ENCODE measurements at regions not wholly inside any gene's neighbourhood (a gene's known extent, or its start where the extent isn't known, plus 50 kb on each side); places are given as distances from the start of the nearest gene placed in this dataset.
"Not testable (repeated sequence)": the region's sequence is repeated elsewhere in the genome, so short reads cannot be mapped to it uniquely, and the experiment has no call there.

- no peak for DNase-seq (ENCODE audit: low spot score)
- intact Hi-C loops (cut with DNase I) = no loop called here
These were observed 1028.5 kb downstream of the NR2F1-AS1 start for GRCh38 chr5:92552206-92553160.

DNA sequence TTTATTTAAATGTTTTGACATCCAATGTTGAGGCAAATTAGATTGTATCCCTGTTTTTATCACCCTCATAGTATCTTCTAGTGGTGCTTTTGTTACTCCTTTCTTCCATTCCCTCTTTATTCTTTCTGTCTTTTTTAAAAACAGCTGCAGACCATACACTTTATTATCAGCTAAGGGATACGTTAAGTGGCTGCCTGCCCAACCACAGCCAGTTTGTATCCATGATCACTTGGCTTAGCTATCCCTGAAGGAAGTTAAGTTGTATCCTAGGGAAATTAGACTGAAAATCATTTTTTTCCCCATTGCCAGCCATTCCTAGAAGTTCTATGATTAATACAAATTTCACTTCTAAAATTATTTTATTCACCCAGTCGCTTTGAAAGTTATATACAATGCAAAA is 1032.7 kb downstream of the NR2F1-AS1 start:
- DNase-seq (ENCODE audit: low spot score) = no peak

DNA sequence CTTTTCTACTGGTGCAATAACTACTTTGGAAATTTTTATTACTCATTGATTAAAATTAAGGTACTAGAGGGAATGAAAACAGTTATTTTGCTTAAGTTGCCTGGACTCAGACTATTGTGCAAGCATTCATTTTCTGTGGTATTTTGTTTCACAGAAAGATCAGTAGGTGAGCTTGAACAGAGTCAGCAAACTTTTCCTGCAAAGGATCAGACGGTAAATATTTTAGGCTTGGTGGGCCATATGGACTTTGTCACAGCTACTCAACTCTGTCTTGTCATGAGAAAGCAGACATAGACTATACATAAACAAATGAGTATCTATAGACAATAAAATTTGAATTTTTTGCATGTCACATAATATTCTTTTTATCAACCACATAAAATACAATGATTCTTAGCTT is 1036.4 kb downstream of the NR2F1-AS1 start:
- no peak for DNase-seq (ENCODE audit: low spot score)
- intact Hi-C loops (cut with DNase I) = no loop called here

More for the DNA sequence above, 1032.7 kb downstream of the NR2F1-AS1 start:
- intact Hi-C loops (cut with DNase I) = no loop called here

GRCh38 chr5:92544036-92544435 is 1037.0 kb downstream of the NR2F1-AS1 start:
- DNase-seq (ENCODE audit: low spot score) = no peak
- intact Hi-C loops (cut with DNase I) = no loop called here

DNA sequence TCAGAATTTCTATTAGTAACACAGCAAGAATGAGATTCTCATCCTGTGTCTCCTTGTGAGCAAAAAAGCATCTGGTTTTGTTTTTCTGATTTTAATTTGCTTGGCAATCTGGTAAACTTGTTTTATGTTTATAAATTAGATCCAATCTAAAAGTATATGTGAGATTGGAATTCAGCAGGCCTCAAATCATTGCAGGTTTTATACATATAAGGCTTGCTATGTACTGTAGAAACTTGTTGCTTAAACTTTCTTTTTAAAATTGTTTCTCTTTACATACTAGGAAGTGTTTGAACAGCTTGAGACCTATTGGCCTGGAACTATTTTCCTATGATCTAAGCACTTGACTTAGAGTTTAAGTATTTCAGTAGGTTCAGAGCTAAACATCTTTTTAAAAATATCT is 1037.8 kb downstream of the NR2F1-AS1 start:
- no peak for DNase-seq (ENCODE audit: low spot score)
- intact Hi-C loops (cut with DNase I) = no loop called here

- DNase-seq (ENCODE audit: low spot score); intact Hi-C loops (cut with DNase I): not testable (repeated sequence)
These were observed 1039.0 kb downstream of the NR2F1-AS1 start for GRCh38 chr5:92542017-92542416.

DNA sequence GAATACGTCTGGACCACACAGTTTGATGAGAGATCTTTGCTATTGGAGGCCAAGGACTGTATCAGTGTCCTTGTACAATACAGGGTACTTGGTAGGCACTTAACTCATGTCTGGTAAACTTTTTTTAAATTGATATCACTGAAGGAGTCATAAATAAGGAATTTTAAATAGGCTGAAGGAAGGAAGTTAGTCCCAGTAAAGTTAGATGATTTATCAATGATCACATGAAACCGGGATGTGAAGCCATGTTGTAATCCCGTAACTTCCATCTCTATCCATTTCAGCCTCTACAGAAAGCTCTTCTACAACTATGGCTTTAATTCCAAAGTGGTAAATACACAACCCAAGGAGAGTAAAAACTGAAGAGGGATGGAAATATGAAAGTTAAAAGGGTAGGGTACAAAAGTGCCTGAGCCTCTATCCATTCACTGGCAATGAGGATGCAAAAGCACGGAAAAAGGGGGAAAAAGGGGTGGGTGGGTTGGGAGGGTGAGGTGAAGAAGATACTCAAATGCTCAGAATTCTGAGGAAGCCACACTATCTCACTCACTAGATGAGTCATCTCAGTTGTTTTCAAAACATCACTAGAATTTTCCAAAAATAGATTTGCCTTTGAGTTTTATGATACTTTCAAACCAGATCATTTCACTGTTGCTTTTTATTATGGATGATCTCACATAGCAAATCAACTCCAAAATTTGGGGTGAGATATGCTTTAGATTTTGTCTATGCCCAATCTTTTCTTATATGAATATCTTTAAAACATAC is 1053.5 kb downstream of the NR2F1-AS1 start:
- intact Hi-C loops (cut with DNase I) = no loop called here
- DNase-seq (ENCODE audit: low spot score) = no peak

DNA sequence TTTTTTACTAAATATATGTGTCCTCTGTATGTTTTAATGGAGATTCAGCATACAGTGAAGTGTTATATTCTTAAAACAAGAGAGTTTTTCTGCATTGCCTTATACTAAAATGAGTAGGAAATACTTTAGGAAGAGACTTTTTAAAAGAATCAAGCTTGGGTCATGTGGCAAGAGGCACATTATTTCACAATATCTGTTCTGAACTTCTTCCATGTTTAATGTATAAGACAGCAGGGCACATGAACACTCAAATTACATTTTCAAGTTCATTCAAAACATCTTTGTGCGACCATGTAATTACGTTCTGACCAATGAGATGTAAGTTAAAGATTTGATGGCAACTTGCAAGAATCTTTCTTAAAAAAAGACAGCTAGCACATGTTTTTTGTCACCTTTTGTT is 1055.9 kb downstream of the NR2F1-AS1 start:
- no peak for DNase-seq (ENCODE audit: low spot score)
- intact Hi-C loops (cut with DNase I) = no loop called here

DNA sequence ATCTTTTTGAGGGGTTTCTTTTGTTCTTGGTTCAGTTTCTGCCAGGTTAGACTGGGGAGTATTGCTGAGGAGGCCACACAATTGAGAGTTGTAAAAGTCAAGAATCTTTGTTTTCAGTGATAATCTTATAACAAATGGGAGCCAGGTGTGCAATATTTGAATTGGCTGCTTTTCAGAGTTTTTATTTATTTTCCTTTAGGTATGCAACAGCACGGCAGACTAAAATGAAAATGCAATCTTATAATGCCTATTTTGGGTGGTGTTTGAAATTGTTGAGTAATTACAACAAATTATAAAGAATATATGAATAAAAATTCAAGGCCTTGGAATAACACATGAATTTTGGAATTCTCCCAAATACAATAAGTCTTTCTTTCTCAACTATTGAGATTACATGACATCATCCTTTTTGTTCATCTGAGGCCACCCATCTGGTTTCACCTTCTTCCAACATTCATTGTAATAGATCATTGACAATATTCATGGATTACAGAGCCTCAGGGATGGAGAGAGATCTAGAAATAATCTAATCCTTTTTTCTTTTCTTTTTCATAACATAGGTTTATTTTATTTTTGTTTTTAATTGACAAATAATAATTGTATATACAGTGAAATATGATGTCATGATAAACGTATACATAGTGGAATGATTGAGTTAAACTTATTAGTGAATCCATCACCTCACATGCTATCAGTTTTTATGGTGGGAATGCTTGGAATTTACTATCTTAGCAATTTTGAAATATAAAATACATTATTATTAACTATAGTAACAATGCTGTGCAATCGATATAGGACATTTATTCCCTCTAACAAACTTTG is 1061.0 kb downstream of the NR2F1-AS1 start:
- no peak for DNase-seq (ENCODE audit: low spot score)
- intact Hi-C loops (cut with DNase I) = no loop called here

- DNase-seq (ENCODE audit: low spot score) = no peak
- intact Hi-C loops (cut with DNase I) = no loop called here
These were observed 1062.6 kb downstream of the NR2F1-AS1 start for GRCh38 chr5:92518318-92518904.

DNA sequence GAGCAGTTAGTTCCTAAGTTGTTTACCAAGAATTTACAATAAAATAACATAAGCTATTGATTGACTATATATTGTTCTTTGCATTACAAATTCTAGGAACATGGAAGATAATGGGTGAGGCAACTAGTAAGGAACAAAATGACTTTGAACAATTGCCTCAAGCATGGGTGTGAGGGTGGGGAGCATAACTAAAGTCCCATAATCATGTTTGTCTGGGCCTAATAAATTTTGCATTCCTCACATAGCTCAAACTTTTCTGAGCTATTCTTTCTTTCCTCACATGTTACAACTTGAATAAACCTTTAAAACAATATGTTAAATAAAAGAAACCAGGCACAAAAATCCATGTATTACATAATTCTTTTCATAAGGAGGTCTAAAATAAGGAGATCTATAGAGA is 1066.1 kb downstream of the NR2F1-AS1 start:
- intact Hi-C loops (cut with DNase I) = no loop called here

GRCh38 chr5:92513067-92513466 is 1068.0 kb downstream of the NR2F1-AS1 start:
- intact Hi-C loops (cut with DNase I) = no loop called here
- DNase-seq (ENCODE audit: low spot score) = no peak

More for the DNA sequence above, 1066.1 kb downstream of the NR2F1-AS1 start:
- DNase-seq (ENCODE audit: low spot score) = no peak

DNA sequence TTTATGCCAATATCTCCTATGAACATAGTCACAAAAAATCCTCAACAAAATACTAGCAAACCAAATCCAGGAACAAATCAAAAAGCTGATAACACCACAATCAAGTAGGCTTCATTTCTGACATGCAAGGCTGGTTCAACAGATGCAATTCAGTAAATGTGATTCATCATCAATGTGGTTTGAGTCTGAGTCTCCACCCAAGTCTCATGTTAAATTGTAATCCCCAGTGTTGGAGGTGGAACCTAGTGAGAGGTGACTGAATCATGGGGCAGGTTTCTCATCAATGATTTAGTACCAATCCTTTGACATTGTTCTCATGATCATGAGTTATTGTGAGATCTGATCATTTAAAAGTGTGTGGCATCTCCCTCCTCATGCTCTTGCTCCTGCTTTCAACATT is 1072.7 kb downstream of the NR2F1-AS1 start:
- intact Hi-C loops (cut with DNase I) = no loop called here
- DNase-seq (ENCODE audit: low spot score) = no peak

GRCh38 chr5:92505925-92506324 is 1075.1 kb downstream of the NR2F1-AS1 start:
- no peak for DNase-seq (ENCODE audit: low spot score)
- intact Hi-C loops (cut with DNase I) = no loop called here

GRCh38 chr5:92505145-92505544 is 1075.9 kb downstream of the NR2F1-AS1 start:
- DNase-seq (ENCODE audit: low spot score) = no peak
- intact Hi-C loops (cut with DNase I) = no loop called here

- intact Hi-C loops (cut with DNase I) = no loop called here
- DNase-seq (ENCODE audit: low spot score) = no peak
These were observed 1076.7 kb downstream of the NR2F1-AS1 start for GRCh38 chr5:92504346-92504745.

DNA sequence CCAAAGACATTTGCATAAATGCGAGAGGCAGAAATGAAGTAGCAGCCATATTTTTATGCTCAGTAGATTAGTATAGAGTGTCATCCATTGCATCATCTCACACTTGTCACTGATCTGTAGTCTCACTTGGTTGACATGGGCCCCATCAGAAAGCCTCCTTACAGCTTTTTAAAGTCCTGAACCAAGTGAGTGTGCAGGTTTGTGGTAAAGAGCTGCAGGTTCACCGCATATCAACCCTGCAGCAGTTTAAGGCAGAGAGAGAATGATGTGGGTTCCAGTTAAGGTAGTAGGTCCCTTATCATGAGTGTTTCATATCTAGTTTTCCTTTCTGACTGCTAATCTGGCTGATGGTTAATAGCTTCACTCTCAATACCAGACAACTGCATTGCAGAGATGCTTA is 1080.3 kb downstream of the NR2F1-AS1 start:
- intact Hi-C loops (cut with DNase I) = no loop called here

DNA sequence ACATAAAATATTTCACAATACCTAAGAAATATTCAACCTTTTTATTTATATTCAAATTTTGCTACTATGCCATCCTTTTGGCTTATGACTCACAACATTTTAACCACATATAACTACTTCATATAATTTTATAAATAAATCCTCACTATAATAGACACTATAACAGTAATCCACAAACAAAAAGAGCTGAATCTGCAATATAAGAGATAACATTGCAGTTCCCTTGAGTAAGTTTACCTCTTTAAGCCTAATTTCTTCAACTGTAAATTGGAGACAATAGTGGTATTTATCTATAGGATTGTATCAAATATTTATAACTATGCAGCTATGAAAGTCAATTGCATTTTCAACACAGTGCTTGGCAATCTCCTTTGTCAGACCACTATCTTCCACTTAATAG is 1084.5 kb downstream of the NR2F1-AS1 start:
- intact Hi-C loops (cut with DNase I) = no loop called here

More for the DNA sequence above, 1080.3 kb downstream of the NR2F1-AS1 start:
- DNase-seq (ENCODE audit: low spot score) = no peak

GRCh38 chr5:92494508-92494907 is 1086.5 kb downstream of the NR2F1-AS1 start:
- no peak for DNase-seq (ENCODE audit: low spot score)
- intact Hi-C loops (cut with DNase I) = no loop called here

More for the DNA sequence above, 1084.5 kb downstream of the NR2F1-AS1 start:
- DNase-seq (ENCODE audit: low spot score) = no peak
